ENCODE measurements at regions not wholly inside any gene's neighbourhood (a gene's known extent, or its start where the extent isn't known, plus 50 kb on each side); places are given as distances from the start of the nearest gene placed in this dataset.

DNA sequence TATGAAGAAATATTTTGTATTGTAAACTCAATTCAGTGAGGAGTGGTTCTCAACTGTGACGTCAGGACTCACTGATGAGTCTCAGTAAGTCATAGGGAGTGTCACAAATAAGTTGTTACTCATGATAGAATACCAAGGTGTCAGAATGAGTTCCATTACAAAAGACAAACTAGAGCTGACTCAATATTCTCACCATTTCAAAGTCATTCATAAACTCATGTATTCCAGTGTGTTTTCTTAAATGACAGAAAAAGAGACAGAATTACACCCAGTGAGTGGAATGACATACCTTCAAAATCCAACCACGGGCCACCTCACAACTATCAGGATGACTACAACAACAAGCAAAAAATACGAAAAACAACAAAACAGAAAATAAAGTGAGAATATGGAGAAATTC lies 321.5 kb downstream of the ENC1 start:
- no peak for DNase-seq (ENCODE audit: low read depth, low spot score)

DNA sequence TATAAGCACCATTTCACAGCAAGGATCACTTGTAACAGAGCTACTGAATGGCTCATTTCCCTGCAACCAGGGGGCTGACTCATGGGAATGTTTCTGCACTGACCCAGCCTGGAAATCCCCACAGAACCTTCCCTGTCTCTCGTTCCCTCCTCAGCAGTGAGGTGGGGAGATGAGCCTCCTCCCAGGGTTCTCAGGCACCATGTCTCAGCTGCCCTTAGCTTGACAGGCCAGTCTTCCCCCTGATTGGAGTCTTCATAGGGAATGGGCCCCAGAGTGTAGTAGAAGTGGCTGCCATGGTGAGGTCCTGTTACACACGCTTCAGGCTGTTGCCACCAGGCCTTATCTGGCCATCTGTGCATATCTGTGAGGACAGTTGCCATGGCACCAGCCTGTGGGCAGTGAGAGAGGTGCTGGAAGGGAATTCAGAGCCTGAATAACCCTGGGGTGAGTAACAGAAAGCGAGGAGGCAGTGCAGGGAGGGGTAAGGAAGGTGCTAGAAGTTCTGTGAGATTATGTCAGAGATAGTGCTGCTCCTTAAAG lies 324.4 kb downstream of the ENC1 start:
- DNase-seq (ENCODE audit: low read depth, low spot score) = peak; percentile 10

DNA sequence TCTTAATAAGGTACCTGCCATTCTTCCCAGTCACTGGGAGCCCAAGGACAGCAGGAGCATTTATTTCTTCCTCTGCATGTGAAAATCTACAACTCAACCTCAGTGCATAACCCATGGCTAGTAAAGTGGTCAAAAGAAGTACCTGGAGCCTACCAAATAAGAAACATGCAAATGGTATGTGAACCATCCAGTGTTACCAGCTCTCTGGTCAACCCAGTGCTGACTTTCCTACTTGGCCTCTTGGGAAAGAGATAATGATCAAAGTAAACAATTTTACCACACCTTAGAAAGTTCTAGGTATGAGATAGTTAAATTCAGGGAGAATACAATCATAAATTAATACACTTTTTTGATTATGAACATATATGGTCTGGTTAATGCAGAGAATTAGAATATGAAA lies 325.6 kb downstream of the ENC1 start:
- DNase-seq (ENCODE audit: low read depth, low spot score) = no peak

DNA sequence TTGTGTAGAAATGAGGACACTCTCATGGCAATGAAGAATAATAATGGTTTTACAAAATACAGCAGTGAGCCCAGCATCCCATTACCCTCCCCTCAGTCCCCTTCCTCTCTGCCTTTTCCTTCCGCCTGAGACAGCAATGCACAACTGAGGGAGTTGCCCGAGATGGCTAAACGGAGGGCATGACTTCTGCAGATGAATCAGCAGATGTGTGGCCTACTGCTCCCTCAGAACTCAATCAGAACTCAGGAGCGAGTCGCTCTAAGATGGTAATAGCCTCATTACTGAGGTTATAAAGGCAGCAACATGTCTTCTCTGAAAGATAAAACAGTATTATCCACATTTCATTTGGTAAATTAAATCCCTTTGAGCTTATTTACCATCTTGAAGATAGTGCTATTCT lies 326.6 kb downstream of the ENC1 start:
- no peak for DNase-seq (ENCODE audit: low read depth, low spot score)

DNA sequence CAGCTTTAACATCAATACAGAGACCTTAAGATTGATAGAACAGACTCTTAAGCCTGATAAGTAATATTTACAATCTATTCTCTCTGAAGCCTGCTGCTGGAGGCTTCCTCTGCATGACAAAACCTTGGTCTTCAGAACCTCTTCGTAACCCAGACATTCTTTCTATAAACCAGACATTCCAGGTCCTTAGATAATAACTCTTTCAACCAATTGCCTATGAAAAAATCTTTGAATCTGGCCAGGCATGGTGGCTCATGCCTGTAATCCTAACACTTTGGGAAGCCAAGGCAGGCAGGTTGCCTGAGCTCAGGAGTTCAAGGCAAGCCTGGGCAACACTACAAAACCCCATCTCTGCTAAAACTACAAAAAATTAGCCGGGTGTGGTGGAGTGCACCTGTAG lies 327.8 kb downstream of the ENC1 start:
- no peak for DNase-seq (ENCODE audit: low read depth, low spot score)

DNA sequence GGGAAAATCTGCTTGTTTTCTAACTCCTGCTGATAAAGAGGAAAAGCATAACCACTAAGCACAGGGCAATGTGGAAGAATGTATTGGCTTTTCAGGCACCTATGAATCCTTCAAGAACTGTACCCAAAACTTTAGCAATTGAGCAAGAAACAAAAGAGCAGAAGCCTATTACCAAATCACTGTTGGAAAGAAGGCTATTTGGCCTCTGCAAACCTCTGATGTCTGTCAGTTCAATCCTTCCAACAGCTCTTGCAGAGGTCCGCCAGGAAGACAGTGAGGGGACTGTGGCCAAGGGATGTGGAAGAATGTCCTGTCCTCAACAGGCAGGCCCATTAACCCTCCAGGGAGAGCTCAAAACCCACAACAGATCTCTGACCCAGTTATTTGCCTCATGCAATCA lies 328.6 kb downstream of the ENC1 start:
- DNase-seq (ENCODE audit: low read depth, low spot score) = no peak

DNA sequence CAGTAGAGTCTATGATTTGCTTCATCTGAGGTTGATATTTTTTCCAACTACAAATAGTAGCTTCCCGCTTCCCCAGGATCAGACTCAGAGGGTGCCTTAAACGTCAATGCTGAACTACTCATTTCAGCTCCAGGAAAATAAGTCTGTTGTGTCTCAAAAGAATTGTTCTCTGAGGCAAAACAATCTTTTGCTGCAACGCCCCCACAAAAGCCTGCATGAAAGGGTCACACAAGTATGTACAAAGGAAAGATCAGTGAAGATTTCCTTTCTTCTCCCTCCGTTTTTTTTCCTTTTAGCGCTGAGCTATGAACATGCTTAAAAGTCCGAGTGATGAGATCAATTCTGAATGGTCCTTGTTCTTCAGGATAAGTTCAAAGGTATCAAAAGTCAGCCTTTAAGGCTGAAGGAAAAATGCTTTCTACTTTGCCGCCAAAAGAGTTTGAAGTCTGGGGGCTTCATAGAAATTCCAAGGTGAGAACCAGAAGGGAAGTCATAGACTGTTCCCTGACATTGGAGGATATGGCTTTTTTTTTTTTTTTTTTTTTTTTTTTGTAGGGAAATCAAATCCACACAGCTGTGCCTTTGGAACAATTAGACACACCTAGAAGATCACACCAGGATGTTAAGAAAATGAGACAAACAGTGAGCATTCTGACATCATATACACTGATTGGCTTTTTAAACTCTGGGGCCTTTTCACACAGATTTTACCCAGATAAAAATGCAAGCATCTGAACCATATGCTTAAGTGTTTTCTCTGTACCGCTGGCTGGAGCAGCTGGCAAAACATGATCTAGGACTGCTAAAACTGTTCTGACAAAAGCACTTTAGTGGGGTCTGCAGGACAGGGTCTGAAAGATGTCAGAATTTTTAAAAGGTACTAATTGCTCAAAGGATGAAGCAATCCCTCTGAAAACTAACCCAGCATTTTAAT lies 329.3 kb downstream of the ENC1 start:
- no peak for DNase-seq (ENCODE audit: low read depth, low spot score)

DNA sequence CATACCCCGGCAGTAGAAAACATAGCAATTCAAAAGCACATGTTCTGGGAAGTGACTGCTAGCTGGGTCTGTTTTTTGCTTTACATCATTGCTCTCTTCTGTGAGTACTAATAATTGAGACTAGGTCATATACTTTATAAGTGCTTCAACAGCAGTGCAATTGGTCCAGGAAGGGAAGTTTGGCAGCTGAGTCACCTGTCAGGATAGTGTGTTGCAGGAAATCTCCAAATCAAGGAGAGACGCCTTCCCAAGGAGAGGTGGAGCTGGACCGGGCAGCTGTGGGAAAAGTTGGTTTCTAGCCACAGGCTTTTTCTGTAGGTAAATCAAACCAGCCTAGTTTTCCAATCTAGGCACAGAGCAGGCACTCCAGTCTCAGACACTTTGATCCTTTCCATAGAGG lies 330.1 kb downstream of the ENC1 start:
- DNase-seq (ENCODE audit: low read depth, low spot score) = no peak

DNA sequence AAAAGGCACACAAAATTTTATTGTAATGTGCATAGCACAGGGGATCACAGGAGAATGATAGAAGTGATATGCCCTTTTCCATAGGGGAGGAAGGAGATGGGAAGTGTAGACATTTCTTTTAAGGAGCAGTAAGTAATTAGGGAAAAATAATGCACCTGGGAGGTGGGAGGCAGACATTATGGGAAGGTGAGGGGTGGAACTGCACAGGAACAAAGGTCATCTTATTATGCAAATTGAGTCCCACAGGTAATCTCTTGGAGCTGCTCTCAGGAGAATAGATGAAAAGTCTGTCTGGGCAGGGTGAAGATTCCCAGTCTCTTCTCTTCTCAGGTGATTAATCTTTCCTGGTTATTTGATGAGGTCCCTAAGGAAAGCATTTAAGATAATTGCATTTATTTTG lies 331.5 kb downstream of the ENC1 start:
- no peak for DNase-seq (ENCODE audit: low read depth, low spot score)

DNA sequence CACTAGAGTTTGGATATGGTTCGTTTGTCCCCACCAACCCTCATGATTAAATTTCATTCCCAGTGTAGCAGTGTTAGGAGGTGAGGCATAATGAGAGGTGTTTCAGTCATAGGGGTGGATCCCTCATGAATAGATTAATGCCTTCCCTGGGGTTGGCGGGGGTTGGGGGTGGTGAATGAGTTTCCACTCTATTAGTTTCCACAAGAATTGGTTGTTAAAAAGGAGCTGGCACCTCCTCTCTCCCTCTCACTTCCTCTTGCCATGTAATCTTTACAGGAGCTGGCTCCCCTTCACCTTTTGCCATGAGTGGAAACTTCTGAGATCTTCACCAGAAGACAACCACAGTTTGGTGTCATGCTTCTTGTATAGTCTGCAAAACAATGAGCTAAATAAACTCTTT lies 333.7 kb downstream of the ENC1 start:
- no peak for DNase-seq (ENCODE audit: low read depth, low spot score)

DNA sequence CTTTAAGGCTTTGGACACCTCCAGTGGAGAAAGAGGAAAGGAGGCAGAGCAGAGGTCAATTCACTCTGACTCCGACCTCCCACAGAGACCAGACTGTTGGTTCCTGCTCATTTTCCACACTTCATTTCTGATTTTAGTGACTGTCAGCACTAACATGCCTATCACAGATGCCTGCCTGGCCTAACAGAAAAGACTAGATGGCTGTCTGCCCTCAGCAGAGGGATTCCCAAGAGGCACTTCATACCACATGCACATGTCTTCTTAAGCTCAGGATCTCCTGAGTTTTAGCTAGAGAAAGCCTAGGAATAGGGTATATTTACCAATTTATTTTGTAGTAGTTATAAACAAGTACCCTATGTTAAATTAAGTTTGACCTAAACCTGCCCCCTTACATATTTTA lies 336.0 kb downstream of the ENC1 start:
- no peak for DNase-seq (ENCODE audit: low read depth, low spot score)

DNA sequence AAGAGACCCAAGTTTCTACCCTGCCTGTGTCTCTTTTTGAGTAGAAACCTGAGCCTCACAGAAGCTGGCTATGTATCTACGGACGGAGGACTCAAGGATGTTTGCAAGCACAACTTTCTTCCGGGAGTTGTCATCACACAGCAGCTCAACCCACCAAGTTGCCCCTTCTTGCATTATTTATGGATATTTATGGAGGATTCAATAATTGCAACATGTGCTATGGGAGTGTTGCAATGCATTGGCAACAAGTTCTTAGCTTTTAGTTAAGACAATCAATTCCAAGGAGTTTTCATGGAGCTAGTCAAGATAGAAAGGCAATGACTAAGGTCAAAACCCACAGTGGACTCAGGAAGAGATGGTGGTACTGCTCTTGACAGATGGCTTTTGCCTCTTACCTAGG lies 336.9 kb downstream of the ENC1 start:
- DNase-seq (ENCODE audit: low read depth, low spot score) = no peak

DNA sequence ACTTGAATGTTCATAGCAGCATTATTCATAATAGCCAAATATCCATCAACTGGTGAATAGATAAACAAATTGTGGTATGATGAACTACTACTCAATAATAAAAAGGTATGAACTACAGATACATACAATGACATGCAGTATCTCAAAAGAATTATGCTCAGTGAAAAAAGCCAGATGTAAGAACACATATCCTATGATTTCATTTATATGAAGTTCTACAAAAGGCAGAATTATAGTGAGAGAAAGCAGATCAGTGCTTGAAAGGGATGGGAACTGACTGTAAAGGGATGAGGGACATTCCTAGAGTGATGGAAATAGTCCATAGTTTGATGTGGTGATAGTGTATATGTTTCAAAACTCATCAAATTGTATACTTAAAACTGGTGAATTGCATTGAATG lies 339.0 kb downstream of the ENC1 start:
- DNase-seq (ENCODE audit: low read depth, low spot score) = no peak

DNA sequence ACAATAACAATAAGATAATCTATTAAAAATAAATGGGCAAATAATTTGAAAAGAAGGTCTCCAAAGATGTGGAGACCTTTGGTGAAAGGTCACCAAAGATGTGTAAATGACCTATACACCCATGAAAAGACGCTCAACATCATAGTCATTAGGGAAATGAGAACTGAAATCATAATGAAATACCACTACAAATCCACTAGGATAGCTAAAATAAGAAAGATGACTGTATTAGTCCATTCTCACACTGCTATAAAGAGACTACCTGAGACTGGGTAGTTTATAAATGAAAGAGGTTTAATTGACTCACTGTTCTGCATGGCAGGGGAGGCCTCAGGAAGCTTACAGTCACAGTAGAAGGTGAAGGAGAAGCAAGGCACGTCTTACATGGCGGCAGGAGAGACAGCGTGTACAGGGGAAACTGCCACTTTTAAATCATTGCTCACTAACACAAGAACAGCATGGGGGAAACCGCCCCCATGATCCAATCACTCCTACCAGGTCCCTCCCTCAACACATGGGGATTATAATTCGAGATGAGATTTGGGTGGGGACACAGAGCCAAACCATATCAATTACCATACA lies 339.6 kb downstream of the ENC1 start:
- DNase-seq (ENCODE audit: low read depth, low spot score) = no peak

DNA sequence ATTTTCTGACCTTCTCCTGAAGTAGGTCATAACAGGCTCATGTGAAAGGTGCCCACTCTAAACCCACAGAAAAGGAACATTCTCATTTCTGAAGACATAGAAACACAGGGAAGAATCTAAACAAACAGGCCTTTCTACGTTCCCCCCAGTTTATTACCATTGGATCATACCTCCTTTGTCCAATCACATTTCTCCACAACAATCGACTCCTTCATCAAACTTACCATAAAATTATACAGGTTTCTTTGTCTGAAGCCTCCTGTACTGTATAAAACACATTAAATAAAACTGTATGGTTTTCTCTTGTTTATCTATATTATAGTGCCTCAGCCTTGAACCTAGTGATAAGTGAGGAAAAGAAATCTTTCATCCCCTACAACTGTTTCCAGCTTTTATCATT lies 340.7 kb downstream of the ENC1 start:
- no peak for DNase-seq (ENCODE audit: low read depth, low spot score)

DNA sequence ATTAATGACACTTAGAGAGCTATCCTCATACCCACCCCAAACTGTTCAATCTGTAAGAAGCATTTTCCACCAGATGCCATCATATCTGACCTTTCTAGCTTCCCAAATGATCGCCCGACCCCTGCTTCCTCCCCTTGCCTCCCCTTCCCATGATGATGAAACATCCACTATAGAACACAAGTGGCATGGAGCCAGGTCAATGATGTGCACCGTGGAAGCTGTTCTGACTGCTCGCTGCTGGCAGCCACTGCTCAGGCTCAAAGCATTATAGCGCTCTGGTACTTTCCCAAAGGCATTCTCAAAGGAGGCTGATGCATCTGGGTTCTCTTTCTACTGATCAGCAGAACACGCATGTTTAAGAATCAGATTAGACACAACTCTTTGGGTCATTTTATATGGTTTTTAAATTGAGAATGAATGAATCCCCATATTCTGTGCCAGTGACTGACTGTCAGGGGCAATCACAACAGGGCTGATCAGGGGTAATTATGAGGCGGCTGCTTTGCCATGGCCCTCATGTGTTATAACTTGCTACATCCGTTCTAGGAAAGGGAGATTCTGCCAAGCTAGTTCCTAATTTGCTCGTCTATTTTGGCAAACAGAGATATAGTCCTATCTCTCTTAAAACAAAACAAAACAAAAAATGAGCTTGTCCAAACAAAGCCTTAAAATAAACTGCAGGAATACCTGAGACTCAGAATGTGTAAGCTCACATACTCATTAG lies 343.7 kb downstream of the ENC1 start:
- DNase-seq (ENCODE audit: low read depth, low spot score) = no peak

DNA sequence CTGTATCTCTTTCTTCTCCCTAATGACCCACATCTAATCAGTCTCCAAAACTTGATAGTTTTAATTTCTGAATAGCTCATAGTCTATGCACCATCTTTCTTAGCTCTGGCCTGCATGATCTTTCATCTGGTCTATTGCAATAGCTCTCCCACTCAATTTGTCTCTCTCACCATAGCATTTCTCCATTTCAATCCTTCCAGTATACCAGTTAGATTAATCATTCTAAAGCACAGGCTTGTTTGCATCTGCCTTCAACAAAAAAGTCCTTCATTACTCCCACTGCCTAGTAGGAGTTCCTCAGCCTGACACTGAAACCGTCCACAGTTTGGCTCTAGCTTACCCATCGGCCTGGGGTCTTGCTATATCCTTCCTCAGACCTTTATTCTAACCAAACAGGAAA lies 344.9 kb downstream of the ENC1 start:
- no peak for DNase-seq (ENCODE audit: low read depth, low spot score)

DNA sequence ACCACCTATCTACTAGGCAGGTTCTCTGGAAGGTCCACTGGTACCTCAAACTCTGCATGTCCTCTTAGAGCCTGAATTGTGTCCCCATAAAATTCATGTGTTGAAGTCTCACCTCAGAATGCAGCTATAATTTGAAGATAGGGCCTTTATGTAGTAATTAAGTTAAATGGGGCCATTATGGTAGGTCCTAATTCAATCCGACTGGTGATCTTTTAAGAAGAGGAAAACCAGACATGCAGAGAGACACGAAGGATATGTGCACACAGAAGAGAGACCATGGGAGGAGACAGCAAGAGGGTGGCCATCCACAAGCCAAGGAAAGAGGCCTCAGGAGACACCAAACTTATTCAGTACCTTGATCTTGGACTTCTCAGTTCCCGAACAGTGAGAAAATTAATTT lies 345.4 kb downstream of the ENC1 start:
- DNase-seq (ENCODE audit: low read depth, low spot score) = no peak

DNA sequence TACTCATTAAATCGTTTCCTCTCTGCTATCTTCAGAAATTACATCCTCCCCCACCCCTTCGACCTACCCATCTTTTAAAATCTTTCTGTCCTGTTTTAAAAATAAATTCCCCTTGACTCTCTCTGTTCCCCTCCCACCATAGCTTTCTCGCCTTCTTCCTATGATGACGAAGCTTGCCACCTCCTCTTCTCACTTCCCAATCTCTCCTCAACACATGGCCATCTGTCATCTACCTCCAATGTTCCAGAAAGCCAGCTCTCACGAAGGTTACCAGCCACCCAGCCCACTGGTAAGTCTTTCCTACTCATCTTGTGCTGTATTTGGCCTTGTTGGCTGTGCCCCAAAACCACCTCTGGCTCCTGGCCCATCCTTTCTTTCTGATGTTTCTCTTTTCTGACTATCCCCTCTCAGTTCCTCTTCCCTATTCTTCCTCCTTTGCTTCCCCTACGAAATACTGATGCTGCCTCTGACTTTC lies 346.3 kb downstream of the ENC1 start:
- no peak for DNase-seq (ENCODE audit: low read depth, low spot score)

DNA sequence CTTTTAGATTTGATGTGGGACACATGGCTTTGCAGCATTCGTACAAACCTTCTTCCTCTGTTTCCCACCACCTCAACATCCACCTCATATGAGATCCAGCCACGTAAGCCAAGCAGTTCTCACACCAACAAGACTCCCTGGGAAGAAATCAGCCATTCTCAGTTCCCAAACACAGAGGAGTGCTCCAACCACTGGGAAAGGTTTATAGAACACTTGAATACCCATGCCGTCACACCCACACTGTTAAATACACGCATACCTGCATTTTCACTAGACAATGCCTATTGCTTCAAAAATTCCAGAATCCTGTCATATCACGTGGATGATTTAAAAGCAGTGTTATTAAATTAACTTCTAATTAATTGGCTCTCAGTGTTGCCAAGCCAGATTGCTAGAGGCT lies 347.3 kb downstream of the ENC1 start:
- no peak for DNase-seq (ENCODE audit: low read depth, low spot score)

DNA sequence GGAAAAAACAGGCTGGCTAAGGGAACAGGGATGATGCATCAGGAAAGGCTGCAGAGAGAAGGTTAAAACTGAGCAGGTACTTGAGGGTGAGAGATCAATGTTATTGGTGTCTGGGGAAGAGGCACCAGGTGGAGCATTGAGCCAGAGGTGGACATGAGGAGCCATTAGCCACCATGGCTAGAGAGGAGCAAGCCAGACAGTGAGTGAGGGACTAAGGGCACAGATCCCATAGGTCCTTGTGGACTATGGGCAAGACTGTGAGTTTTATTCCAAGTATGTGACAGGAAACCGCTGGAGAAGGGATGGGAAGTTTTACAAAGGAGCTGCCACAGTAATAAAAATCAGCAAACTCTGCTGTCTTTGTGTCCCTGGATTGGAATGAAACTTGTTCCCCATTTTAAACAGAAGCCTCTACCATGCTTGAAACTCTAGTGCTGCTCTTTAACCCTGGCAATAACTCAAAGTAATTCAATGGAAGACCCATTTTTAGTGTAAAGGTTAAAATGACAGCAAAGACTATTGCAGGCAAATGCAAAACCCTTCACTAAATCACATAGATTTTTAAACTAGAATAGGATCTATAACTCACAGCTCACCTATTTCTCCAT lies 349.8 kb downstream of the ENC1 start:
- DNase-seq (ENCODE audit: low read depth, low spot score) = no peak

DNA sequence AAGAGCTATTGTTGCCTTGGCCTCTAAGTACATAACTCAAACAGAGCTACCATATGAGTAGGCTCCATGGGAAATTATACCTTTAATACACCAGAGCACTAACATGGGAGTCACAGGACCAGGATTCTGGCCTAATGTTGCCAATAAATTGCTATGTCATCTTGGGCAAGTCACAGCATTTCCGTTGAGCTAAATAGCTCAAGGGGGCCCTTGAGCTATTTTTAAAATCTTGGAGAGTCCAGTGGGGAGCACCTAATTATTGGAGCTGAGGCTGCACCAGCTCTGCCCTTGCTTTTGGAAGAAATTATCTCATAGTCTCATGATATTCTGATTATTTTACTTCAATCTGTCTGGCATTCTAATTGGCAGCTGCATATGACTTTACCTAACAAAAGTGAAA lies 350.8 kb downstream of the ENC1 start:
- no peak for DNase-seq (ENCODE audit: low read depth, low spot score)

Data from brain pericyte (primary cell).